Calu3 (cell line): ENCODE measurements at regions not wholly inside any gene's neighbourhood (a gene's known extent, or its start where the extent isn't known, plus 50 kb on each side); places are given as distances from the start of the nearest gene placed in this dataset.

Experiments used
- BruUV-seq: library from RNA; stranded (reverse); fragments of 400-500 nt; replicated peaks from 2 replicates; lab custom pipeline; 2021; lab: Mats Ljungman, UMichigan
- CTCF ChIA-PET: fragments of 300-600 bp; sonication (Branson Sonifier 250); formaldehyde crosslinking; loops from one replicate; lab custom pipeline; 2022; ENCODE audit warnings: antibody characterized with exemption; lab: Charles Lee
- DNase-seq: peaks from one replicate; pipeline ENCODE4 v3.0.0; 2022
- H3K27ac Mint-ChIP-seq: one replicate; pipeline ENCODE4 v1.8.0; 2022; ENCODE audit warnings: mixed read lengths; ENCODE audit not compliant: unreplicated experiment
- H3K27me3 Mint-ChIP-seq: one replicate; pipeline ENCODE4 v1.8.0; 2022; ENCODE audit warnings: mixed read lengths; ENCODE audit not compliant: unreplicated experiment
- H3K36me3 Mint-ChIP-seq: one replicate; pipeline ENCODE4 v1.8.0; 2022; ENCODE audit warnings: mild to moderate bottlenecking, moderate library complexity, mixed read lengths; ENCODE audit not compliant: insufficient read depth, unreplicated experiment
- H3K4me1 Mint-ChIP-seq: one replicate; pipeline ENCODE4 v1.8.0; 2022; ENCODE audit warnings: mild to moderate bottlenecking, low read depth, mixed read lengths; ENCODE audit not compliant: unreplicated experiment
- H3K4me3 Mint-ChIP-seq: one replicate; pipeline ENCODE4 v1.8.0; 2022; ENCODE audit warnings: mild to moderate bottlenecking, low read depth, moderate library complexity, mixed read lengths; ENCODE audit not compliant: unreplicated experiment
- H3K9me3 Mint-ChIP-seq: one replicate; pipeline ENCODE4 v1.8.0; 2022; ENCODE audit warnings: low read depth, mixed read lengths; ENCODE audit not compliant: unreplicated experiment
- intact Hi-C: fragments of 100-400 bp; cut with micrococcal nuclease; formaldehyde crosslinking; loops from one replicate; pipeline ENCODE4 v1.10.0; 2022; ENCODE audit not compliant: unreplicated experiment
- TF ChIP-seq, protein P1 (sequence below): fragments of 200-600 bp; IDR thresholded peaks from one replicate; pipeline ENCODE4 v1.8.0; 2022; ENCODE audit warnings: antibody characterized with exemption; ENCODE audit not compliant: unreplicated experiment

DNA sequence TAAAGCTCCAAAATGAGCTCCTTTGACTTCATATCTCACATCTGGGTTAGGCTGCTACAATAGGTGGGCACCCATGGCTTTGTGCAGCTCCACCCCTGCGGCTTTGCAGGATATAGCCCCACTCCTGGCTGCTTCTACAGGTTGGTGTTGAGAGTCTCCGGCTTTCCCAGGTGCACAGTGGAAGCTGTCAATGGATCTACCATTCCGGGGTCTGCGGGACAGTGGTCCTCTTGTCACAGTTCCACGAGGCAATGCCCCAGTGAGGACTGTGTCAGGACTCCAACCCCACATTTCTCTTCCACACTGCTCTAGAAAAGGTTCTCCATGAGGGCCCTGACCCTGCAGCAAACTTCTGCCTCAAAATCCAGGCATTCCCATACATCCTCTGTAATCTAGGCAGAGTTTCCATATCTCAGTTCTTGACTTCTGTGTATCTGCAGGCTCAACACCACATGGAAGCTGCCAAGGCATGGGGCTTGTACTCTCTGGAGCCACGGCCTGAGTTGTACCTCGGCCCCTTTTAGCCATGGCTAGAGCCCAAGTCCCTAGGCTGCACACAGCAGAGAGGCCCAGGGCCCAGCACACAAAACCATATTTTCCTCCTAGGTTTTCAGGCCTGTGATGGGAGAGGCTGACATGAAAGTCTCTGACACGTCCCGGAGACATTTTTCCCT is 342.8 kb downstream of the FAM47B start:
- no peaks in the 10 kb centered on the region for H3K27me3 Mint-ChIP-seq
- BruUV-seq = no TSS peak
- CTCF ChIA-PET = no interaction called here
- no peak overlapping the region for H3K27ac Mint-ChIP-seq
- intact Hi-C loops = no loop called here
- H3K4me1 Mint-ChIP-seq = no peaks in the 10 kb centered on the region
- H3K36me3 Mint-ChIP-seq = no peaks in the 10 kb centered on the region
- no peak overlapping the region for H3K4me3 Mint-ChIP-seq
- TF ChIP-seq, protein P1, sequence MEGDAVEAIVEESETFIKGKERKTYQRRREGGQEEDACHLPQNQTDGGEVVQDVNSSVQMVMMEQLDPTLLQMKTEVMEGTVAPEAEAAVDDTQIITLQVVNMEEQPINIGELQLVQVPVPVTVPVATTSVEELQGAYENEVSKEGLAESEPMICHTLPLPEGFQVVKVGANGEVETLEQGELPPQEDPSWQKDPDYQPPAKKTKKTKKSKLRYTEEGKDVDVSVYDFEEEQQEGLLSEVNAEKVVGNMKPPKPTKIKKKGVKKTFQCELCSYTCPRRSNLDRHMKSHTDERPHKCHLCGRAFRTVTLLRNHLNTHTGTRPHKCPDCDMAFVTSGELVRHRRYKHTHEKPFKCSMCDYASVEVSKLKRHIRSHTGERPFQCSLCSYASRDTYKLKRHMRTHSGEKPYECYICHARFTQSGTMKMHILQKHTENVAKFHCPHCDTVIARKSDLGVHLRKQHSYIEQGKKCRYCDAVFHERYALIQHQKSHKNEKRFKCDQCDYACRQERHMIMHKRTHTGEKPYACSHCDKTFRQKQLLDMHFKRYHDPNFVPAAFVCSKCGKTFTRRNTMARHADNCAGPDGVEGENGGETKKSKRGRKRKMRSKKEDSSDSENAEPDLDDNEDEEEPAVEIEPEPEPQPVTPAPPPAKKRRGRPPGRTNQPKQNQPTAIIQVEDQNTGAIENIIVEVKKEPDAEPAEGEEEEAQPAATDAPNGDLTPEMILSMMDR = no peak
- no peak for DNase-seq
- peaks cover 4% of the 10 kb centered on the region for H3K9me3 Mint-ChIP-seq

DNA sequence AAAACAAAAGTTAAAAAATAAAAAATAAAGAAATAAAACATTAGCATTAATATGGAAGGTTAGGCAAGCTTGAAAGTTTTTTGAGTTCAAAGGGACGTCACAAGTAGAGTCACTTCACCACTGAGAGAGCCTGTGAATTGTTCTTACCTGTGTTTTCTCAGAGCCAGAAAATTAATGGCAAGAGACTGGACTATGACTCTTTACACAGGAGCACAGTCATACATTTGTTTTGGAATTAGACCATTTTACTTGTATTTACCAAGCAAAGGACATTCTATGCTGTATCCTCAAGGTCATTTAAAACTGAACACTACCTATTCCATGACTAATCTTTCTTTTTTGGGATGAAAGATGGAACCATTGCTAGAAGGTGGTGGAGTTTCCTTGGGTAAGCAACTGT is 346.1 kb downstream of the FAM47B start:
- no peak overlapping the region for H3K27ac Mint-ChIP-seq
- intact Hi-C loops = no loop called here
- no peak overlapping the region for H3K4me3 Mint-ChIP-seq
- TF ChIP-seq, protein P1 = no peak
- no peaks in the 10 kb centered on the region for H3K4me1 Mint-ChIP-seq
- peaks cover 7% of the 10 kb centered on the region for H3K9me3 Mint-ChIP-seq
- no peaks in the 10 kb centered on the region for H3K27me3 Mint-ChIP-seq
- CTCF ChIA-PET = no interaction called here
- DNase-seq = no peak
- no TSS peak for BruUV-seq
- H3K36me3 Mint-ChIP-seq = no peaks in the 10 kb centered on the region

DNA sequence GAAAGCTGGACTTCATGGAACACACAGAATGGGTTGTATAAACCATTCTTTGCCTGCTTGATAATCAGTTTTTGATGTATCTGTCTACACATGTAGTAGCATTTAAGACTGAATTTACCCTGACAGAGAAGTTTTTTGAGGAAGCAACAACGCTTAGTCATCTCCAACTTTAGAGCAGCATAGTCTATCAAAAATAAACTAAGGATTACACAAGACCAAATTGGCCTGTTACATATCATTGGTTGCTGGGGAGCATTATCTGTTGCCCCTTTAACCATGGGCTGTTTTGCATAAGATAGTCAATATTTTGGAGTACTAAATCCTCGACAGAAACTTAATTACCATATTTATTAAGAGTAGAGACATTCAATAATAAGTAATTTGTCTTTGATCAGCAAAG is 347.4 kb downstream of the FAM47B start:
- DNase-seq = no peak
- TF ChIP-seq, protein P1 = no peak
- intact Hi-C loops = no loop called here
- peaks cover 10% of the 10 kb centered on the region for H3K4me1 Mint-ChIP-seq
- no peak overlapping the region for H3K27ac Mint-ChIP-seq
- no TSS peak for BruUV-seq
- no peaks in the 10 kb centered on the region for H3K36me3 Mint-ChIP-seq
- CTCF ChIA-PET = no interaction called here
- no peaks in the 10 kb centered on the region for H3K27me3 Mint-ChIP-seq
- peaks cover 7% of the 10 kb centered on the region for H3K9me3 Mint-ChIP-seq
- no peak overlapping the region for H3K4me3 Mint-ChIP-seq

DNA sequence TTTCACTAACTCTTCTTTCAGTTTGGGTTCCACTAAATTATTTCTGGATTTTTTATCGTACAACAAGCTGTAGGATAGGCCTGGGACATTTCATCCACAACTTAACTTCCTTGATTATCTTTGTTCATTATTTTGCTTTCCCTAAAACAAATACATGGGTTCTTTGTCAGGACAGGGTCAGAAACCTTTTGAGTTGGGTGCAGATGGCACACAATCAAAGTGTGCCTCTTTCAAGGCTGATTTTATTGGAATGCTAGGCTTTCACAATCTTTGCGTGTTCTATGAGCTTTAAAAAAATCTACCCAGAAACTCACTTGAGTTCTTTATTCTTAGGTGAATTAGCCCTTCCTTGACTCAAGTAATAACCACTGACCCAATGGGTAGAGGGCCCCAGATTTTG is 348.4 kb downstream of the FAM47B start:
- no TSS peak for BruUV-seq
- intact Hi-C loops = no loop called here
- DNase-seq = no peak
- Mint-ChIP-seq H3K9me3 (peaks cover 6% of the 10 kb centered on the region), H3K4me3 (no peak overlapping the region), H3K4me1 (peaks cover 13% of the 10 kb centered on the region), H3K36me3 (no peaks in the 10 kb centered on the region), H3K27me3 (no peaks in the 10 kb centered on the region), H3K27ac (no peak overlapping the region)
- CTCF ChIA-PET = no interaction called here
- TF ChIP-seq, protein P1 = no peak
